GM21423 (cell line): ENCODE measurements at regions not wholly inside any gene's neighbourhood (a gene's known extent, or its start where the extent isn't known, plus 50 kb on each side); places are given as distances from the start of the nearest gene placed in this dataset.
"Not testable (repeated sequence)": the region's sequence is repeated elsewhere in the genome, so short reads cannot be mapped to it uniquely, and the experiment has no call there.

Experiments used
- ATAC-seq: cut with Tn5 transposase; IDR thresholded peaks from one replicate; pipeline ENCODE4 v1.9.1; 2021; ENCODE audit warnings: mild to moderate bottlenecking, moderate library complexity; ENCODE audit not compliant: unreplicated experiment

GRCh38 chr1:245031041-245031440 lies 123.7 kb upstream of the KIF26B start:
- ATAC-seq = no peak

GRCh38 chr1:245026247-245026646 lies 128.5 kb upstream of the KIF26B start:
- ATAC-seq = no peak

GRCh38 chr1:245025525-245025924 lies 129.3 kb upstream of the KIF26B start:
- ATAC-seq = no peak

- ATAC-seq = no peak
These were observed 131.6 kb upstream of the KIF26B start for GRCh38 chr1:245023222-245023621.

- no peak for ATAC-seq
These were observed 134.8 kb upstream of the KIF26B start for GRCh38 chr1:245019910-245020486.

GRCh38 chr1:245016700-245017099 lies 138.1 kb upstream of the KIF26B start:
- no peak for ATAC-seq

- no peak for ATAC-seq
These were observed 139.8 kb upstream of the KIF26B start for GRCh38 chr1:245015031-245015430.

GRCh38 chr1:245014247-245015029 lies 140.3 kb upstream of the KIF26B start:
- no peak for ATAC-seq

GRCh38 chr1:245010018-245010614 lies 144.7 kb upstream of the KIF26B start:
- no peak for ATAC-seq

- no peak for ATAC-seq
These were observed 144.4 kb upstream of the HNRNPU start for GRCh38 chr1:245008761-245009160.

- no peak for ATAC-seq
These were observed 143.5 kb upstream of the HNRNPU start for GRCh38 chr1:245007852-245008251.

- no peak for ATAC-seq
These were observed 138.9 kb upstream of the HNRNPU start for GRCh38 chr1:245003246-245003645.

- ATAC-seq = no peak
These were observed 136.9 kb upstream of the HNRNPU start for GRCh38 chr1:245001252-245001651.

GRCh38 chr1:245000872-245001188 lies 136.5 kb upstream of the HNRNPU start:
- ATAC-seq = no peak

- ATAC-seq = not testable (repeated sequence)
These were observed 135.3 kb upstream of the HNRNPU start for GRCh38 chr1:244999644-245000043.

- no peak for ATAC-seq
These were observed 134.5 kb upstream of the HNRNPU start for GRCh38 chr1:244998717-244999346.

GRCh38 chr1:244995602-244996400 lies 131.5 kb upstream of the HNRNPU start:
- ATAC-seq = no peak

- ATAC-seq = no peak
These were observed 128.5 kb upstream of the HNRNPU start for GRCh38 chr1:244992833-244993232.

- no peak for ATAC-seq
These were observed 125.5 kb upstream of the HNRNPU start for GRCh38 chr1:244989813-244990212.

GRCh38 chr1:244988521-244988920 lies 124.2 kb upstream of the HNRNPU start:
- no peak for ATAC-seq

GRCh38 chr1:244980605-244981004 lies 116.3 kb upstream of the HNRNPU start:
- ATAC-seq = no peak
